GM19455 (cell line): ENCODE measurements at regions not wholly inside any gene's neighbourhood (a gene's known extent, or its start where the extent isn't known, plus 50 kb on each side); places are given as distances from the start of the nearest gene placed in this dataset.
"Not testable (repeated sequence)": the region's sequence is repeated elsewhere in the genome, so short reads cannot be mapped to it uniquely, and the experiment has no call there.

ENCODE experiments used
- ATAC-seq: cut with Tn5 transposase; IDR thresholded peaks from one replicate; pipeline ENCODE4 v1.9.1; 2021; ENCODE audit not compliant: unreplicated experiment

DNA sequence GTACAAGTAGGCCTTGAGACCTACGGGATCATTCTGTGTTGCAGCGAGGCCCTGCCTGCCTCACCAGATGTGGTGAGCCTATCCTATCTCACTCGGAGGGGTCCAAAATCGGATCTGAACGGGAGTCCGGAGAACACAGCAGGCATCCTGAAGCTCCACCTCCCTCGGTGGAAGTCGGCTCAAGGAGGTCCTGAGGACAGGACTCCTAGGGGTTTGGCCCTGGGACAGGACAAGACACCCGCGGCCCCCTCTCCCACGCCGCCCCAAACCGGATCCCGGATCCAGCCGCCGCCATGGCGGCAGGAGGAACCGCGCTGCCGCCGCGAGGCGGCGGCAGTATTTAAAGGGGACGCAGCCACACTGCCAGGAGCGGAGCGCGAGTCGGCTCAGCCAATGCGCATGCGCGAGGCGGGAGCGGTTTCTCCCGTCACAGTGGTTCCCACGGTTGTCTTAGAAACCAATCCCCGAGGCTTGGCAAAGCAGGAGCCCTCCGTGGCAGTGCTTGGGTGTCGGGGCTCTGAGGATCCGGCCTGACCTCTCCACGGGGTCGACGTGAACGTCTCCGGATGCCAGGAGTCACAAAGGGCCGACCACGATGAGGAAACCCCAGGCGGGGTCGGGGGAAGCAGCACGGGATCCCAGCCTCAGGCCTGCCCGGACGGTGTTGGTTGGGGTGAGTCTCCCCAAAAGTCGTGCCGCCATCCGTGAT, 454.6 kb upstream of the ZNG1F start:
- ATAC-seq: peak; percentile 97

DNA sequence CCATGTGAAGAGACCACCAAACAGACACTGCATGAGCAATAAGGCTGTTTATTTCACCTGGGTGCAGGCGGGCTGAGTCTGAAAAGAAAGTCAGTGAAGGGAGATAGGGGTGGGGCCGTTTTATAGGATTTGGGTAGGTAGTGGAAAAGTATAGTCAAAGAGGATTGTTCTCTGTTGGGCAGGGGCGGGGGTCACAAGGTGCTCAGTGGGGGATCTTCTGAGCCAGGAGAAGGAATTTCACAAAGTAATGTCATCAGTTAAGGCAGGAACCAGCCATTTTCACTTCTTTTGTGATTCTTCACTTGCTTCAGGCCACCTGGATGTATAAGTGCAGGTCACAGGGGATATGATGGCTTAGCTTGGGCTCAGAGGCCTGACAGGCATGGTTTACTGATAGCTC, 444.6 kb upstream of the ZNG1F start:
- ATAC-seq: not testable (repeated sequence)

DNA sequence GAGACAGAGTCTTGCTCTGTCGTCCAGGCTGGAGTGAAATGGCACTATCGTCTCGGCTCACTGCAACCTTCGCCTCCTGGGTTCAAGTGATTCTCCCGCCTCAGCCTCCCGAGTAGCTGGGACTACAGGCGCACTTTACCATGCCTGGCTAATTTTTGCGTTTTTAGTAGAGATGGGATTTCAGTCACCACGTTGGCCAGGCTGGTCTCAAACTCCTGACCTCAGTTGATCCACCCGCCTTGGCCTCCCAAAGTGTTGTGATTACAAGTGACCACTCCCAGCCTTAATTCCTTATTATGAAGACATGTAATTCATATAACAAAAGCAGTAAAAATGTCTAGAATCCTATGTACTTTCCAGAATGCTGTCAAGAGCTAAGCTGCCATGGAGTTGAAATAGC, 434.5 kb upstream of the ZNG1F start:
- ATAC-seq: not testable (repeated sequence)

DNA sequence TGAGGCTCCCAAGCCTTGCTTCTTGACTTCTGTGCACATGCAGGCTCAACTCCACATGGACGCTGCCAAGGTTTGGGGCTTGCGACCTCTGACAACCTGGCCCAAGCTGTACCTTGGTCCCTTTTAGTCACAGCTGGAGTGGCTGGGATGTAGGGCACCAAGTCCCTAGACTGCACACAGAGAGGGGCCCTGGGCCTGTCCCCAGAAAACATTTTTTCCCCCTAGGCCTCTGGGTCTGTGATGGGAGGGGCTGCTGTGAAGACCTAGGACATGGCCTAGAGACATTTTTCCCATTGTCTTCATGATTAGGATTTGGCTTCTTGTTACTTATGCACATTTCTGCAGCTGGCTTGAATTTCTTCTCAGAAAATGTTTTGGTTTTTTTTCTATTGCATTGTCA, 430.1 kb upstream of the ZNG1F start:
- ATAC-seq: not testable (repeated sequence)

DNA sequence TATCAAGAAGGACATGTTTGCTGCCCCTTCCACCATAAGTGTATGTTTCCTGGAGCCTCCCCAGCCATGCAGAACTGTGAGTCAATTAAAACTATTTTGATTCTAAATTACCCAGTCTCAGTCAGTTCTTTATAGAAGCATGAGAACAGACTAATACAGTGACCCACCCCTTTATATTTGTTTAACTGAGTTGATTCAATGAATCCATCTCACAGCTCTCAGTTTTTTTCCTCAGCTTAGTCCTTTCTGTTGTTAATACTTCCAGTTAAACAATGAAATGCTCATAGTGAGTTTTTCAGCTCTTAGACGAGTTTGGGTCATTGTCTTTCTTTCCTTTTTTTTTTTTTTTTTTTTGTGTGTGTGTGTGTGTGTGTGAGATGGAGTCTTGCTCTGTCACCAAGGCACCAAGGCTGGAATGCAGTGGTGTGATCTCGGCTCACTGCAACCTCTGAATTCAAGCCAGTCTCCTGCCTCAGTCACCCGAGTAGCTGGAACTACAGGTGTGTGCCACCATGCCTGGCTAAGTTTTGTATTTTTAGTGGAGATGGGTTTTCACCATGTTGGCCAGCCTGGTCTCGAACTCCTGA, 417.9 kb upstream of the ZNG1F start:
- ATAC-seq: not testable (repeated sequence)

DNA sequence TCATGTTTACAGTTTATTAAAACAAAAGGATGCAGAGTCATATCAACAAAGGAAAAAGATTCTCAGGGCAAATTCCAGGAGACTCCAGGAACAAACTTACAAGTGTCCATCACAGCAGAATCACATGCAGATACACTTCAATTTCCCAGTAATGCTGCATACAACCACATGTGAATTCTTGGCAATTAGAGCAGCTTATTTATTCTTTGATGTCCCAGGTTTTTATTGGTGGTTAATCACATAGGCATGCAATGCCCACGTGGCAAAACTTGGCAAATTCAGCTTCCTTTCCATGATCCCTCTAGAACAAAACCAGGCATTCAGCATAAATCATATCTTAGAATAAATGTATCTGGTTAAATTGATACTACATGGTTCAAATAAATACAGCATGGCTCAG, 376.5 kb upstream of the ZNG1F start:
- ATAC-seq: not testable (repeated sequence)
